CD4-positive, alpha-beta T cell treated with Interleukin-6 at 100 ng/mL for 8 hours (primary cell): ENCODE measurements at regions not wholly inside any gene's neighbourhood (a gene's known extent, or its start where the extent isn't known, plus 50 kb on each side); places are given as distances from the start of the nearest gene placed in this dataset.

Experiments used
- DNase-seq: peaks from one replicate; pipeline ENCODE4 v3.0.0-alpha.2; 2020; ENCODE audit warnings: mixed read lengths, low spot score

GRCh38 chr15:70324001-70324974, 226.6 kb upstream of the TLE3 start:
- no peak for DNase-seq

- DNase-seq = no peak
Measured at GRCh38 chr15:70323111-70323851, 225.6 kb upstream of the TLE3 start.

GRCh38 chr15:70322051-70322668, 224.4 kb upstream of the TLE3 start:
- DNase-seq = no peak

GRCh38 chr15:70321172-70321819, 223.6 kb upstream of the TLE3 start:
- no peak for DNase-seq

- no peak for DNase-seq
Measured at GRCh38 chr15:70320482-70320881, 222.8 kb upstream of the TLE3 start.

- no peak for DNase-seq
Measured at GRCh38 chr15:70320077-70320476, 222.4 kb upstream of the TLE3 start.

GRCh38 chr15:70319466-70319865, 221.7 kb upstream of the TLE3 start:
- no peak for DNase-seq

GRCh38 chr15:70318594-70319465, 221.1 kb upstream of the TLE3 start:
- no peak for DNase-seq

- DNase-seq = no peak
Measured at GRCh38 chr15:70316059-70316600, 218.4 kb upstream of the TLE3 start.

GRCh38 chr15:70315431-70315830, 217.7 kb upstream of the TLE3 start:
- no peak for DNase-seq

GRCh38 chr15:70314688-70315087, 217.0 kb upstream of the TLE3 start:
- no peak for DNase-seq

GRCh38 chr15:70314018-70314354, 216.3 kb upstream of the TLE3 start:
- DNase-seq = no peak

- DNase-seq = no peak
Measured at GRCh38 chr15:70313099-70314017, 215.6 kb upstream of the TLE3 start.

- no peak for DNase-seq
Measured at GRCh38 chr15:70311821-70312220, 214.1 kb upstream of the TLE3 start.

- DNase-seq = no peak
Measured at GRCh38 chr15:70309716-70310115, 212.0 kb upstream of the TLE3 start.

GRCh38 chr15:70308735-70309434, 211.2 kb upstream of the TLE3 start:
- DNase-seq = no peak

GRCh38 chr15:70308011-70308734, 210.5 kb upstream of the TLE3 start:
- no peak for DNase-seq

GRCh38 chr15:70306582-70306981, 208.9 kb upstream of the TLE3 start:
- DNase-seq = no peak

GRCh38 chr15:70306081-70306480, 208.4 kb upstream of the TLE3 start:
- DNase-seq = no peak
